Keratinocyte (primary cell): ENCODE measurements at regions not wholly inside any gene's neighbourhood (a gene's known extent, or its start where the extent isn't known, plus 50 kb on each side); places are given as distances from the start of the nearest gene placed in this dataset.

Experiments
- DNase-seq: peaks from one replicate; pipeline ENCODE4 v3.0.0-alpha.2; 2011; ENCODE audit warnings: low read depth, missing footprints, low spot score
- FAIRE-seq: peaks from 2 replicates; lab custom pipeline; 2011; peaks lifted over from hg19 to GRCh38; lab: Jason Lieb, UNC
- H2AFZ ChIP-seq: 2 replicates; pipeline ENCODE4 v1.6.0; 2012; ENCODE audit warnings: low read length, control low read depth, inconsistent platforms; ENCODE audit not compliant: control insufficient read depth
- H3K27ac ChIP-seq: 2 replicates; pipeline ENCODE4 v1.5.1; 2011; ENCODE audit warnings: low read length; ENCODE audit not compliant: control insufficient read depth, insufficient read depth
- H3K27me3 ChIP-seq: 3 replicates; pipeline ENCODE4 v1.6.0; 2011; ENCODE audit warnings: low read length; ENCODE audit not compliant: control insufficient read depth, insufficient read depth; ENCODE audit errors: extremely low read depth
- H3K36me3 ChIP-seq, 2 experiments: 2 replicates in 1 of 2; 3 replicates in 1 of 2; pipeline ENCODE4 v1.5.1; 2011; ENCODE audit warnings: low read length in 2 of 2, mild to moderate bottlenecking in 1 of 2; ENCODE audit not compliant: control insufficient read depth in 2 of 2, insufficient read depth in 2 of 2; ENCODE audit errors: extremely low read depth in 1 of 2
- H3K4me1 ChIP-seq: 3 replicates; pipeline ENCODE4 v1.5.1; 2011; ENCODE audit warnings: low read length; ENCODE audit not compliant: control insufficient read depth, insufficient read depth; ENCODE audit errors: extremely low read depth
- H3K4me2 ChIP-seq: 3 replicates; pipeline ENCODE4 v1.6.0; 2011; ENCODE audit warnings: low read depth, low read length; ENCODE audit not compliant: control insufficient read depth, insufficient read depth; ENCODE audit errors: extremely low read depth
- H3K4me3 ChIP-seq, 3 experiments: fragments of 200-600 bp in 1 of 3; sonication (generic) in 1 of 3; 2 replicates in 2 of 3; 3 replicates in 1 of 3; pipeline ENCODE4 v1.5.1; 2011 to 2016; ENCODE audit warnings: low read length in 3 of 3, mild to moderate bottlenecking in 3 of 3, control low read depth in 2 of 3, inconsistent platforms in 1 of 3, low read depth in 1 of 3, mixed read lengths in 1 of 3, mixed run types in 1 of 3, moderate library complexity in 1 of 3; ENCODE audit not compliant: control insufficient read depth in 2 of 3, insufficient read depth in 2 of 3; ENCODE audit errors: extremely low read depth in 1 of 3
- H3K79me2 ChIP-seq: 2 replicates; pipeline ENCODE4 v1.6.0; 2012; ENCODE audit warnings: low read length; ENCODE audit not compliant: control insufficient read depth, insufficient read depth
- H3K9ac ChIP-seq: 3 replicates; pipeline ENCODE4 v1.6.0; 2011; ENCODE audit warnings: low read length; ENCODE audit not compliant: control insufficient read depth, insufficient read depth; ENCODE audit errors: extremely low read depth
- H3K9me1 ChIP-seq: 3 replicates; pipeline ENCODE4 v1.6.0; 2011; ENCODE audit warnings: low read length; ENCODE audit not compliant: control insufficient read depth, insufficient read depth; ENCODE audit errors: extremely low read depth
- H3K9me3 ChIP-seq: 2 replicates; pipeline ENCODE4 v1.5.1; 2012; ENCODE audit warnings: low read depth, low read length; ENCODE audit not compliant: control insufficient read depth
- H4K20me1 ChIP-seq: 3 replicates; pipeline ENCODE4 v1.6.0; 2011; ENCODE audit warnings: low read length; ENCODE audit not compliant: control insufficient read depth, insufficient read depth; ENCODE audit errors: extremely low read depth
- CTCF ChIP-seq, 3 experiments: IDR thresholded peaks in 1 of 3; conservative IDR thresholded peaks in 1 of 3; optimal IDR thresholded peaks in 1 of 3; 2 replicates in 2 of 3; 3 replicates in 1 of 3; pipeline versions ENCODE3 to v1.5.1; 2011; ENCODE audit warnings: low read length in 3 of 3, mild to moderate bottlenecking in 3 of 3, moderate library complexity in 2 of 3, control low read depth in 1 of 3, inconsistent platforms in 1 of 3; ENCODE audit not compliant: insufficient read depth in 2 of 3; ENCODE audit errors: extremely low read depth in 1 of 3
- EZH2 ChIP-seq: IDR thresholded peaks from one replicate; pipeline ENCODE4 v1.6.1; 2012; ENCODE audit warnings: inconsistent platforms, mild to moderate bottlenecking, low read length, moderate library complexity
- dilution Hi-C: fragments of 300-500 bp; cut with MboI; formaldehyde crosslinking; loops from one replicate; pipeline ENCODE4 v1.7.0; 2020; ENCODE audit warnings: low sequenced_read_pairs; ENCODE audit not compliant: extremely low pct_ligation_motif_present

DNA sequence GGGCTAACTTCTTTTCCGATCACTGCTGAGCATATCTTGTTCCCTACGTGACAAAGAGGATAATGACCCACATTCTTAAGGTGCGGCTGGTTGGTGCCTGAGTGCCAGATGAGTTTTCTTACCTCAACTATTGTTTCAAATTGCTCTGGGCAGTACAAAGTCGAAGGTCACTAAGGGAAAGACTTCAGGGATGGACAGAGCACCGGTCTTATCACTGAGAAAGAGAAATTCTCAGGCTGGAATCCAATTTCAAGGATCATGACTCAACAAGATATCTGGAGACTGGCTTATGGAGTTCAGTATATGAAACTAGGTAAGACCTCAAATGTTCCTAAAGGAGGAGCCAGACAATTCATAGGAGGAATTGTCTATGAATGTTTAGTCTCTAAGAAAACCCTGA is 780.3 kb downstream of the SUGCT start:
- TF ChIP-seq CTCF (optimal IDR thresholded peaks at IDR 0.05 in 1 of 3, IDR thresholded peaks at IDR 0.05 in 1 of 3, conservative IDR thresholded peaks at IDR 0.05 in 1 of 3; ENCODE audit: extremely low read depth in 1 of 3, insufficient read depth in 2 of 3, low read length in 3 of 3) = no peak
- TF ChIP-seq EZH2 = no peak
- H3K9me1 ChIP-seq = no peaks in the 10 kb centered on the region
- no peaks in the 10 kb centered on the region for H3K27me3 ChIP-seq
- H3K4me1 ChIP-seq = peaks cover 14% of the 10 kb centered on the region
- no peak overlapping the region for H2AFZ ChIP-seq
- no peak overlapping the region for H3K4me2 ChIP-seq
- no peaks in the 10 kb centered on the region for H3K9me3 ChIP-seq
- H3K4me3 ChIP-seq = no peak overlapping the region
- DNase-seq (no peak), FAIRE-seq (no peak)
- no peaks in the 10 kb centered on the region for H4K20me1 ChIP-seq
- H3K27ac ChIP-seq = no peak overlapping the region
- H3K79me2 ChIP-seq = no peaks in the 10 kb centered on the region
- dilution Hi-C loops = no loop called here
- no peaks in the 10 kb centered on the region for H3K36me3 ChIP-seq
- H3K9ac ChIP-seq = no peak overlapping the region
